ENCODE measurements at regions not wholly inside any gene's neighbourhood (a gene's known extent, or its start where the extent isn't known, plus 50 kb on each side); places are given as distances from the start of the nearest gene placed in this dataset.

DNA sequence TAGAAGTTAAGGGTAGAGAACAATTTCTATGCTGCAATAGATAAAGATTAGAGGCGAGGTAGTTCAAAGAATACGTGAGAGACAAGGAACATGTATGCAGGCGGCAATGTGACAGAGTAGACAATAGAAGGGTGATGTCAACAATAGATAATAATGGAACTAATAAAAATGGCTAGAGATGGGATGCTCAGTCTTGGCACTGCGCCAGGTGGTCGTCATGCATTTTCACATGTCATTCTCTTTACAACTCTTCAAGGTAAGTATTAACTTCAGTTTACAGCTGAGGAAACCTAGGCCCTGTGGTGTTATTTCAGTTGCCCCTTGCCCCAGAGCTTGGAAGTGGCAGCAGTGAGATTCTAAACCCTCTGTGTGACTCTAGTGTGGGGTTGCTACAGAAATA is 890.7 kb upstream of the CELF4 start:
- DNase-seq, result no peak

GRCh38 chr18:38454764-38455469 is 889.3 kb upstream of the CELF4 start:
- DNase-seq, result no peak

- DNase-seq, result no peak
Observed at GRCh38 chr18:38453880-38454279, 888.3 kb upstream of the CELF4 start.

- DNase-seq, result no peak
Observed at GRCh38 chr18:38450876-38451275, 885.3 kb upstream of the CELF4 start.

GRCh38 chr18:38445804-38446145 is 880.2 kb upstream of the CELF4 start:
- DNase-seq, result no peak

- DNase-seq, result no peak
Observed at GRCh38 chr18:38444971-38445803, 879.6 kb upstream of the CELF4 start.

DNA sequence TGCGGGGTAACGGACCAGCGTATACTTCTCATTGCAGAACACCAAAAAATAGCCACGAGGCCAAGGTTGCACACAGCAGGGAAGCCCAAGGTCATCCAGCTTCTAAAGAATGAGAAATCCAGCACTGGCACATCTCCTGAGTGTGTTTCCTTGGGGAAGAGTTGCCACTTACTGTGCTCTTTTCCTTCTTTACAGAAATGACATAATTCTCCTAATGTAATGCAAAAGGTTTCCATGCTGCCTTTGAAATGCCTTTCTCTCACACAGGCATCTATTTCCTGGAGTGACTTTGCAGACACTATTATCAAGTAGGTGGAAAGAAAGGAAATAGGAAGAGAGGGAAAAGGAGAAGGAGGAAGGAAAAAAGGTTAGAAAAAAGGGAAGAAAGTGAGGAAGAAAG is 862.1 kb upstream of the CELF4 start:
- DNase-seq, result no peak

GRCh38 chr18:38427234-38427633 is 861.6 kb upstream of the CELF4 start:
- no peak for DNase-seq

DNA sequence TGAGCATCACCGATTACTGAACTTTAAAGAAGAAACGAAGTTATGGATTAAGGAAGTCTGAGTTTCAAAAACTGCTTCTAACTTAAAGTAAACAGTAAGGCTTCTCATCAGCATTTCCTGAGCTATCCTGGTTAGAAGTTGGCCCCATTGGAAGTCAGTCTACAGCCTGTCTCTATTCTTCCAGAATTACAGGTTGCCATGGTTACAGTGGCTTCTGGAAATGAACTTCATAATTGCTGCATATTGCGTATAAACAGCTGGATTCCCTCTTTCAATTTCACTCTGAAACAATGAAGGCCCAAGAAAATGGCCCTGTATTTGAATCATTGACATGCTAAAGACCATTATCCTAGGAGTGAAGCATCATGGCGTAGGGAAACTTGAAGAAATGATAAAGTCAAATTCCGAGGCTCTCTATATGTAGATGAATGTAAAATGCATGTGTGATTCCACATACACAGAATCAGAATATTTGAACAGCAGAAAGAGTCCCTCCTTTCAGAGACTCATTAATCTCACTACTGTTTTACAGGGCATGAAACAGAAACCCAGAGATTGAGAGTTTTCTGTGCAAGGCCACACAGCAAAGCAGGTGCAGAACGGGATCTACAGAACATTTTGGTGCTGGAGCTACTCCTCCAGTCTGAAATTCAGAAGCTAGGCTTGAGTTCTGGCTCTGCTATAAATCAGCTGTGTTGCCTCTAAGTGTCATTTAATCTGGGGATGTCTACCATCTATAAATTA is 856.4 kb upstream of the CELF4 start:
- no peak for DNase-seq

DNA sequence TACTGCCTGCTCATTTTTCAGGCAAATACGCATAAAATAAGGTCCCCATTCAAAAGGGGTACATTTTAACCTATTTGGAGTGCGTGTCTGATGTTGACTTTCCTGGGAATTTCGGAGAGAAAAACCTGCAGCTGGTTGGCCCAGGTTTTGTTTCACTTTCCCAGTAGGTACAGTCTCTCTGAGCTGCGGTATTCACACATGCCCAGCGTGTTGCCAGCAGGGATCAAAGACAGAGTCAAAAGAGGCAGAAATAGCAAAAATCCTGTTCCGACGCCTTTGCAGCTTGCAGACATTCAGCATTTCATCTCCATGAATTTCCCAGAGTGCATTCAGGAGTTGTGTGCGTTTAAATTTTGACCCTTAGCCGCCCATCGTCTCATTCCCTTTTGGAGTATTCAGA is 855.4 kb upstream of the CELF4 start:
- DNase-seq, result no peak

DNA sequence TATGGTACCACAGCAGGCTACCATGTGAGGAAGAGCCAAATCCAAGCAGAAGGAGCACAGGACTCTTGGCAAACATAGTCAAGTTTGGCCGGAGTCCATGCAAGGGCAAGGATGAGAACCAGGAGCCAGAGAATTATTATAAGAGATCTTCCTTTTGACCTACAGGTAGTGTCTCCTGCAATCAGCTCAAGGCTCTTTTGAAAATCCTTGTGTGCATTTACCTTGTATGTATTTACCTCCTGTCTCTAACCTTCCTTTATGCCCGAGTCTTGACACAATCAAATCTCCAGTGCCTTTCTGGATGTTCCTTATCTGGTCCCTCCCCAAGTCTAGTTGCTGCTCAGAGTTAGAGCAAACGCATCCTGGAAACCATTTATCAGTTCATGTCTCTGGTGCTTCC is 855.0 kb upstream of the CELF4 start:
- DNase-seq, result no peak

DNA sequence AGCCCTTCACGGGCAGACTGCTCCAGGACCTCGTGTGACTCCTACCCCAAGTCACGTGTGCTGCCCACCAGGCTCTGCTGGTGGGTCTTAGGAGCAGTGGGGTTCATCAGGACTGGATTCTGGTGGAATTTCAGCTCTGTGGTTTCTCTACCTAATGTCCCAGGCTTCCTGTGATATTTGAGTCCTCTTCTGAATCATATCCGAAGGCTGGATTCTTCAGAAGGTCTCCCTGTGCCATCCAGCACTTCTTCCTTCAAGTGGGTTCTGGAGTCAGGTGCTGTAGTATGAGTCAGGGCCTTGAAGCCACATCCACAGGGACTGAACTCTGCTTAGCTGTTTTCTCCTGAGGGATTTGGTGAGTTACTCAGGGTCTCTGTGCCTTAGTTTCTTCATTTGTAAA is 850.2 kb upstream of the CELF4 start:
- no peak for DNase-seq

GRCh38 chr18:38413193-38413592 is 847.6 kb upstream of the CELF4 start:
- no peak for DNase-seq

- no peak for DNase-seq
Observed at GRCh38 chr18:38406607-38407006, 841.0 kb upstream of the CELF4 start.

GRCh38 chr18:38402509-38402908 is 836.9 kb upstream of the CELF4 start:
- no peak for DNase-seq

DNA sequence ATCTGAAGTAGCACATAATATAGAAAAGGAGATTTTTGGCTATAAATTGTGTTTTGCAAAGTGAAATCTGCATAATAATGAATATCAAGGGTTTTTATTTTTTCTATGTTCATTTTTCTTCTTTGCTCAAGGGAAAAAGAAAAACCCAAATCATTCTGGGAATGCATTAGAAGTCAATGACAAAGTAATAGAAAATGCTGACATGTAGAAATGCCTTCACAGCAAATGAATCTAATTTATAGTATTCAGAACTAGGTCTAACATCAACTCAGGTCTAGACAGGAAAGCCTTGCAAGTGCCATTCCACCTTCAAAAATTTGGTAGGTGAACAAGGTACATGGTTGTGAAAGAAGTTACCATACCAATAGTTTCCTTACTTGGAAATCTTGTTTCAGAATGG is 831.5 kb upstream of the CELF4 start:
- no peak for DNase-seq

DNA sequence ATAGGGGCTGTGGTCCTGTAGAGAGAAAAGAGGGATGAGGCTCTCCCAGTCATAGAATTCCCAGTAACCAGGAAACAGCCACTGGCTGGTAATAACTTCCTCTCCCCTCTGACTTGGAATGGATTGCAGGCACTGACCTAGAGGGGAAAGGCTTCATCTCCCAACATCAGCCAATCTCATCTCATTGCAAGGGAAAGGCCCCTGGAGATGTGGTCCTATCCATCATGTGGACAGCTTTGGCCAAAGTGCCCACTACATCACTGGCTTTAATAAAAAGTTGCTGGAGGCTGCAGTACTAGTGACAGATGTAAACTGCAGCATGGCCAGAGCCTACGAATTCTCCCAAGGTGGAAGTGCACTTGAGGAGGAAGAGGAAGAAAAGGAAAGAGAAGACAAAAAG is 820.5 kb upstream of the CELF4 start:
- no peak for DNase-seq

- no peak for DNase-seq
Observed at GRCh38 chr18:38369772-38370690, 804.4 kb upstream of the CELF4 start.

GRCh38 chr18:38368886-38369285 is 803.3 kb upstream of the CELF4 start:
- no peak for DNase-seq

DNA sequence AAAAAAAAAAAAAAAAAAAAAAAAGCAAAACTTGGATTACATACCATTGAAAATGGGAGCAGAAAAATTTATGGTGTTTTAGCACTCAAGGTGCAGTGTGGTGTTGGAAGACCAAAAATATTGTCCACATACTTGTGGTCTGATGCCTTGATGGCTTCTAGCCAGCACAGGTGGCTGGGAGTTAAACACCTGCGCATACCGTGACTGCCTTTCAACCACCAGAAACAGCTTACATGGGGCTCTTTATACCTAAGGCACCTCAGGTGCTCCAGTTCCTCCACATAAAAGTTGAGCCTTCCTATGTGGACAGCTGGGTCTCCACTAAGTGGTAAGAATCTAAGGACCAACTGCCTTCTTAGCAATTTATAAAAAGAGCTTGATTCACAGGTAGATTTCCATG is 802.6 kb upstream of the CELF4 start:
- DNase-seq, result no peak

- DNase-seq, result no peak
Observed at GRCh38 chr18:38367473-38367872, 801.9 kb upstream of the CELF4 start.

- no peak for DNase-seq
Observed at GRCh38 chr18:38362286-38362792, 796.7 kb upstream of the CELF4 start.

Measured in CD4-positive, alpha-beta T cell treated with Interleukin-4 for 4 hours (primary cell).